HG03196 (cell line): ENCODE measurements at regions not wholly inside any gene's neighbourhood (a gene's known extent, or its start where the extent isn't known, plus 50 kb on each side); places are given as distances from the start of the nearest gene placed in this dataset.
A peak's percentile ranks its signal among the peaks of the same experiment; 100 is the strongest.
"Not testable (repeated sequence)": the region's sequence is repeated elsewhere in the genome, so short reads cannot be mapped to it uniquely, and the experiment has no call there.

Experiments
- ATAC-seq: cut with Tn5 transposase; IDR thresholded peaks from one replicate; pipeline ENCODE4 v1.9.1; 2021; ENCODE audit not compliant: unreplicated experiment

DNA sequence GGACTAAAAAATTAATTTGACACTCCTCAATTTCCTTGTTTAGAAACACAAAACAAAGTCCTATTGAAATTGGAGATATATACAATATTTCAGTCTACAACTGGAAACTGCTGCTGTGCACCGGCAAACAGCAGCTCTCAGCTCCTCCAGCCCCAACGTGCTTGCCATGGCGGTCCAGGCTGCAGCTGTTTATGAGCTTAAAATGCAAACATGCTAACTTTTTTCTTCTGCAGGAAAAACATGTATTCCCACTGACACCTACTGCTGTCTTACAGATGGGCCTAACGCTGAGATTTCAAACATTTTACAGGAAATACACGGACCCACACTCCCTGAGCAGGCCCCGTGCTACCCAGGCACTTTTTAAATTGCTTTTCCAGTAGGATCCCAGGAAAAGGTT, 195.5 kb downstream of the BCL11A start:
- ATAC-seq, result no peak

DNA sequence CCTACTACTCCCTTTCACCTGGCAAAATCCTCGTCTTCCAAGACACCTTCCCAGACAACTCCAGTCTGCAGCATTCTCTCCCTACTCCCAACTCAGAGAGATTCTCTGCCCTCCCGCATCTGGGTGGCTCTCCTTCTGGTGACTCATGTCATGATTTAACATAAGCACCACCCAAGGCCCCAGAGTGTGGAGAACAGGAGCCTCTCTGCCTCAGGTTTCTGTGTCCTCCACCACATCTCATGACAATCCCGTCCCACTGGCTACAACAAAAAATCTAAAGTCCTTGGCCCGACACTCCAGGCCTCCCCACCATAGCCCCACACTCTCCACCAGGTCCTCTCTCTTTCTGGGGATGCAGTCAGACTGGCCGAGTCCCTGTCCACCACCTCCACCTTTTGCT, 197.1 kb downstream of the BCL11A start:
- no peak for ATAC-seq

DNA sequence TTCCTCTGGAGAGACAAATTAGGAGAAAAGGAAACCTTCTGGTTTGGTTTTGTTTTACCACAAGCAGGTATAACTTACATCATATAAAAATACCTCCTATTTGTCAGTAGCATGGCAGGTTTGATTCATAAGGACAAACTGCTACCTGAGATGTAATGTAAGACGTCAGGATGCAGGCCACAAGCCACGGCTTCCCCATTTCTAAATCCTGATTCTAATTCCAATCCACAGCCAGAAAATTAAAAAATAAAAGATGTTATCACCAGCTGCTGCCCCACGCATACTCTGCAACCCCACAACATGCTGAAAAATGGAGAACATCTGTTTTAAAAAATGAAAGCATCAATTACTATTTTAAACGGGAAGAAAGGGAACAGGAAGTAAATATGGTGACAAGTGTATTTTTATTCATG, 197.6 kb downstream of the BCL11A start:
- ATAC-seq, result no peak

DNA sequence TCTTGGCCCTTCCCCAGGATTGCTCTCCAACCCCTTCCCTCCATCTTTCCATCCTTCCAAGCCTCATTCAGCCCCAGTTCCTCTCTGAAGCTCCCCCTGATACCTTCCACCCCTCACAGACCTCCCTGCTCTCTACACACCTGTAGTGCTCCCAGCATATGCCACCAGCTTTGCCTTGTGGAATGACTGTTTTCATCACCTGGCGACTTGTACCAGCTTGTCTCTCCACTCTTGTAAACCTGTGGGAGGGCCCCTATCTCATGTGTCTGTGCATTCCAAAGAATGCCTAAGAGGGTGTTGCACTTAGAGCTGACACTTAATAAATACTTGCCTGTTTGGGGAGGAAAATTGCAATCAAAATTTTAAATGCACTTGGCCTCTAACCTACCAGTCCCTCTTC, 198.7 kb downstream of the BCL11A start:
- no peak for ATAC-seq

DNA sequence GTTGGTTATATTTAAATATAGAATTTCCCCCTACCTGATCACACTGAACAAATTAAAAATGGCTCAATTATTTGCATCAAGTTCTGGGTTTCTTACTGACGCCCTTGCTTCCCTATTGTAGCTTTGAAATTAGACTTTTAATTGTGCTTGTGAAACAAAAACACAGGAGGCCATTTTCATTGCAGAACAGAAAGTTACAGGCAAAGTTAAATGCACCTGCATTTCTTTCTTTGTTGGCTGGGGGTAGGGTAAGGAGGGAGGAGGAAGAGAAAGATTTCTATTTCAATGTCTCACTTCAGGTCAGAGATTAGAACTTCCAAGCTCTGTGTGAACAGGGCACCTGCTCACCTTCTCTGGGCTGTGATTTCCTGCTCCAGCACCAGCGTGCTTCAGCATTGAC, 199.6 kb downstream of the BCL11A start:
- ATAC-seq, result peak; percentile 34

DNA sequence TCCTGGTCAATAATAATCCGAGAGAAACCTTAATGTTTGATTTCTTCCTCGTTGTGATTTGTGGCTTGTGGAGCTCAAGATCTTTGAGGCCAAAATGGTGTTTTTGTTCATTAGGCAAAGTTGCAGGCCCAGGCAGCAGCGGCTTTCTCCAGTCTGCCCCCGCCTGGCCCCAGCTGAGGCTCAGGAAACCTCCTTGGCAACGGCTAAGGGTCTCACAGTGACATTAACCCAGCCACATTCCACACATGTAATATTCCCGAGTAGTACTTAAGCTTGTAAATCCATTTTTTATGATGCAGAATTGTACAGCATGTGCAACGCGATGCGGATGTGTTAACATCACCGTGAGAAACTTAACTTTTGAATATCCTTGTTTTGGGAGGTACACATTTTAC, 200.1 kb downstream of the BCL11A start:
- ATAC-seq, result no peak

DNA sequence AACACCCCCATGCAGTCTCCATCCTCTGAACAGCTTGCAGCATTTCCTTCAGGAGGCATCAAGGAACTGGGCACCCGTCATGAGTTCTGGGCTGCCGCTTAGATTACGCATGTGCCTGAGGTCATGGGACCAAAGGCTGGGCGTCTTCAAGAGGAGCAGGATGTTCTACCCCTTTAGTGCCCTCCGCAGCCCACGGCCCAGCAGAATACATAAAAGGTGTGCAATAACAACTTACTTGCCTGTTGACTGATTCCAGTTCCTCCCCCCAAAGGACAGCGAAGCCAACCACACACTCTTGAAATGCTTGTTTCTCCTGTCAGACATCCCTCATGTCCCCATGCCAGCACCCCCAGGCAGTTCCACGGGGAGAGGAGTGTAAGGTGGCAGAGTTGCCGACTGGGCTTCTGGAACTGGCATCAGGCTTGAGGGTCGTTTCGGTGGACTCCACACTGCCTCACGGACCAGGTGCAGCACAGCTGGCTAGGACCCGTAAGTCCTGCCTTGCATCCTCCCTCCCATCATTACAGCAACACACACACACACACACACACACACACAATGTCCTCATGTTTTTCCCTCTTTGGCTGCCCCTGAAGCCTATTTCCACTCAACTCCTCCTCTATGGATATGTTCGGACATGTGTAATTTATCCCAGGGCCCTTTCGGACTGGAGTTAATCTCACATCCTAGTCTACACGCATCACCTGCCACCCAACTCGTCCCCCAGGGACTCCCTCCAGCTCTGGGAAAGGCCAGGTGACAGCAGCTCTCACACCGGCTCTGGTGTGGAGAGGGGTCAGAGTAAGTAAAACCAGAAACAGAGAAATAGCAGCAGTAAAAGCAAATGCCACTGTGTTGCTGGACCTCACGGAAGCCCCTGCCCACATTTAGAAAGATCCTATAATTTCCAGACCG, 200.7 kb downstream of the BCL11A start:
- no peak for ATAC-seq

DNA sequence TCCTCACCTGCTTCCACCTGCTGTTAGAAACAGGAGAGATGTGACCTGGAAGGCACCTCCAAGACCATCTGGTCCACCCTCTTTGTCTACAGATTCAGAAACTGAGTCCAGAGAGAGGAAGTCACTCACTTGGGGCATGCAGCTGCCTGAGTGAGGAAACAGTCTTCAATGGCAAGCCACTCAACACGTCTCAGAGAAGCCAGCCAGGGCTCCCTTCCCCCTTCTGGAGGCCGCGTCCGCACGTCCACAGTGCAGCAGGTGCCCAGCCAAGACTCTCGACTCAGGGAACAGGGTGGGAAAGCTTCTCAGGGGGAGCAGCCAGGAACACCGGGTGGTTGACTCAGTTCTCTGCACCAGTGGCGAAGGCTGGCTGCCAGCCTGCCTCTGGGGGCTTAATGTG, 201.7 kb downstream of the BCL11A start:
- no peak for ATAC-seq

DNA sequence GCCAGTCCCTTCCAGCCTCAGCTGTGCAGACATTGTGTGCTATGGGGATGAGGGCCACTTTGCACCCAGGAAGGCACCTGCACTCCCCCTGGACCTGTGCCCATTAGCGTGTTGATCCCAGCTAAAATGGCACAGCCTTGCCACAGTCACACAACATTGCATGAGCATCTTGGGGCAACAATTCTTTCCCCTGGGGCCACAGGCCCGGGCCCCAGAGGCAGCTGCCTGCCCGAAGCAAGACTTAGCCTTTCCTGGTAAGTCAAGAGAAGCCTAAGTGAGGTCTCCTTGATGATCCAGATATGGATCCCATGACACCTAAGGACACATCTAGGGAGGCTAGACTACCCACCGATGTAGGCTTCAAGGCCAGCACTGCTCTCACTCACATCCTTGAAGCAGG, 202.1 kb downstream of the BCL11A start:
- ATAC-seq, result no peak

DNA sequence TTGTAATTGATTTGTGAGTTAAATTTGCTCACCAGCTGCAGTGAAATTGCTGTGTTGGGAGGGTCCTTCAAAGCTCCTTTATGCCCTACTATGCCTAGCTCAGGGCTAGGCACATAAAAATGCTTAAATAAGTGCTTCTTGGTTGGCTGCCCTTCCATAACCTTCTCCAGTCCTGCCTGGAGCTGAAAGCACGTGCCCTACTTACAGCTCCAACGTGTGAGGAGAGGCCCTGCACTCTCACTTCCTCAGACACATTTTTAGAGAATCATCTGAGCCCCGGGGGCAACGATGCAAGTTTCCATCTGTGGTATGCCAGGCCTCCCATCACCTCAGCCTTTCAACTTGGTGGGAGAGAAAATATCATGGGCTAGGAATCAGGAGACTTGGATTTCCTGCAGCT, 202.7 kb downstream of the BCL11A start:
- no peak for ATAC-seq

DNA sequence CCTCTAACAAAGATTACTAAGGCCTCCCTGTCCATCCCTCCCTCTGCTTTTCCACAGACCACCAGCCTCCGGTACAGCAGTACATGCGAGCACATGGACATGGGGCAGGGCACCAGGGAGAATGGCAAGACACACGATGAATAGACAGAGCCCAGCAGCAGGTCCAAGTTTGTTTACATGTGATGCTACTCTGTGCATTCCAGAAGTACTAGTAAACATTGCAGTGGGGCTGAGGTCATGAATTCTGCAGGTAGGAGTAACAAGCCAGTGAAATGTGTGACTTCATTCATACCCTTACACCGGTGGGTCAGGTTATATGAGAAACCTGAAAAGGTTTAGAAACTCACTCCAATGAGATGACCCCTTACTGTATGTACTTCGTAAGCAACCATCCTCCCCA, 205.7 kb downstream of the BCL11A start:
- no peak for ATAC-seq

DNA sequence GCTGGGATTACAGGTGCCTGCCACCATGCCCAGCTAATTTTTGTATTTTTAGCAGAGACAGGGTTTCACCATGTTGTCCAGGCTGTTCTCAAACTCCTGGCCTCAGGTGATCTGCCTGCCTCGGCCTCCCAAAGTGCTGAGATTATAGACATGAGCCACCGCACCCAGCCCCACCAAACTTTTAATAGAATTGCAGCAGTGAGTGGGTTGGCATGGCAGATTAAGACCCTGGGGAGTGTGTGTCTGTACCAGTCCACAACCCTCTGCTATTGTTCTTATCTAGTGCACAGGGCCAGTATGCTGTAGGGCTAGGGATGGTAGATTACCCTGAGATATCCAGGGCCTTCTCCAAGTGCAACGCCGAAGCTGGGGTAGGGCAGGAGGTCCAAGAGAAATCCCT, 211.0 kb downstream of the BCL11A start:
- ATAC-seq, result not testable (repeated sequence)

DNA sequence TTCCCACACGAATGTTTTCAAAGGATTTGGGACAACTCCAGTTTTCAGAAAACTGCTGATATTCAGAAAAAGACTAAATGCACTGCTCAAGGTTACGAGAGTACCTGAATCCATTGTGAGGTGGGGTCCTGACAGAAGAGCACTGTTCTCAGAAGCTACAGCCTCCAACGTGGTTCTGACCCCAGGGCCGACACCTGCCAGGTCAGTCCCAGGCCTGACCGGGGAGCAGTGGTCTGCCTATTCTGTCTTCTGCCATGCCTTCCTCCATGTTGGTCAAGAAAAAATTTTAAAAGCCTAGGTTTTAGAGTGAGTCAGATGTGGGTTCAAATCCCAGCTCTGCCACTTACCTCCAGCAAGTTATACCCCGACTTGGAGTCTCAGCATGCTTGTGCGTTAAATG, 212.3 kb downstream of the BCL11A start:
- no peak for ATAC-seq

DNA sequence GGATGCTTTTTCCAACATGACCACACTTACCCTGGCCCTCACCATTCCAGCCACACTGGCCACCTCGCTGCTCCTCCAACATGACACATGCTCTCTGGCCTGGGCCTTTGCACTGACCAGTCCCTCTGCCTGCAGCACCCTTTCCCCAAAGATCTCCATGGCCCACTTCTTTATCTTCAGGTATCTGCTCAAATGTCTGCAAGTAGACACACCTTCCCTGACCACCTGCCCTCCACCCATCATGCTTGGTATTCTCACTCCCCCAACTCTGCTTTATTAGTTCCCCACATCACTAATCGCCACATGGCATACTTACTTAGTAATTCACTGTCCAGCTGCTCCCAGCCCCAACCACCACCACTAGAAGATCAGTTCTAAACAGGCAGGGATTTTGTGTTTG, 214.2 kb downstream of the BCL11A start:
- ATAC-seq, result no peak

DNA sequence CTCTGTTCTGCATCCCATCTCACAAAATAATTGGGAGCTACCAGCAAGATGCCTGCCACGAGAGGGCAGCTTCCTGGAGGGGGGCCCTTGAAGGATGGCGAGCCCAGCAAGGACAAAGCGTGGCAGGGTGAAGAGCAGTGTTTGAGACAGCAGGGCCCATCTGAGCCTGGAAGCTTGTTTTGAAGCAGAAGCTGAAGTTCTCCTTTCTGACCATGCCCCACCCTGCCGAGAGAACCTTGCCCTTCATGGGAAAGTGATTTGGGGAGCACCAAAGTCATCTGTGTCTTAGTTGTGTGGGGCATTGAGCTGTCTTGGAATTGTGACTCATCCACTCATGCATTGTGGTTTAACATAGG, 216.3 kb downstream of the BCL11A start:
- ATAC-seq, result peak; percentile 33

DNA sequence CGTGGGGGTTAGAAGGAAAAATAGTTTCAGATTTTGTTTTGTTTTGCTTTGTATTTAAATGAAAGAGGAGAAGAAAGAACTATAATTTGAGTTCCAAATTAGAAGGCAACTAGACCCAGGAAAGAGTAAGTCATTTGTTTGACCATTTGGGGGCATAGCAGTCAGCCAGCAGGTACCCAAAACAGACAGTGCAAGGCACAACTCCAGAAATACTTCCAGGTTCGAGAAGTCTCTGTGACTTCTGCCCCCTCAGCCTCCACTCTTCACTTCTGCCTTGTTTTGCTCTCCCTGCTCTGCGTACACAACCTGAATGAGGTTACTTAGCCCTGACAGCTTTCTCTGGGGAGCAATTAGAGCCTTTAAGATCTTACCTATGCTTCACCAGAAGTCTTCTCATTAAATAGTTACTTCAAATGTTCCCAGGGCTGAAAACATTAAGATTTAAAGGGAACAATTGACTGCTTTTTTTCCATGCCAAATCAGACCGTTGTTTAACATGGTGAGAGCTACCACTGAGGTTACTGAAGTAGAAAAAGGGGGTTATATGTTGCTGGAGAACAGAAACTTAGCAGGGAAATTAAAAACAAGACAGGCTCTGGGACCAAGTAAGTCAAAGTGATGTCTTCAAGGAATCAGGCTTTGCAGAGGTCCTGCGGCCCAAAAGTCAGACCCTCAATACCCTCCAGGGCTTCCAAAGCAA, 216.9 kb downstream of the BCL11A start:
- ATAC-seq, result peak; percentile 42

DNA sequence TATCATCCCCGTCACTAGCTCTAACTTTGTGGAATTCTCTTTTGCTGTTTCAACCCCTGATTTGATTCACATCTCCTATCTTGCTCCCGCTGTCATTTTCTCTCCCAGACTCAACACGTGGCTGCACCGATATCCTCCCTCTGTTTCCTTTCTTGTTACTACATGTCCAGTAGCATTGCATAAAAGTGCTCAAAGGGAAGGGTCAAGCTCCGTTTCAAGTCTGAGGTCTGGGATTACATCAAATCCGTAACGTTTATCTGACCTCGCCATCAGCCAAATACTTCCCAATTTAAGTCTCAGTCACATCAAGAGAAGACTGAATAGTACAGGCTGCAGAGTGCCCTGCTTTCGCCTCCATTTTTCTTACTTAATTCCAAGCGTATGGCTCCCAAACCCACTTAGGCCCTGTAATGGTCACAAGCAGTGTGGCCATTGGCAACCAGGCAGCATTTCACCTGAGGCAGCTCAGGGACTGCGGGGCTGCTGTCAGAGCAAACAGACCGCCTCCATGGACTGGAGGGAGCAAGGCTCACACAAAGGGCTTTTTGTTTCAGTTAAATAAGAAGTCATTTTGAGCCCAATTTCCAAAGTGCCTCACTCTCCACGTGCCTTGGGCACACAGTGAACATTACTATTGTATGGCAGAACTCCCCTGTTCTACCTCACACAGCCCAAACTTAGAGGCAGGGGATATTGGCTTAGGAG, 217.8 kb downstream of the BCL11A start:
- no peak for ATAC-seq

DNA sequence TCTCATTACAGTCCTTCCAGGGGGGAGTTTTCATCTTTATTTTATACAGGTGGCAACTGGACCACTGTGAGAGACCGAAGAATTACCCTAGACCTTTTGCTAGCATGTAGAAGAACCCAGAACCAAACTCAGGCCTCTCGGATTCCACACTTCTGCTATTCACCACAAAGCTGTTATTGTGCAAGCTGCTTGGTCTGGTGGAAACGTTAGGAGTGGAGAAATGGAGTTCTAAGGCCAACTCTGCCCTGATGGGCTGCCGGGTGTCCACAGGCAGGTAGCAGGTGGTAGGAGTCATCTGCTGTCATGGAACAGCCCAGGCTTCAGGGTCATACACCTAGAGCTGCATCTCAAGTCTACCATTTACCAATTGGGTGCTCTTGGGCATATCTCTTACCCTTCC, 218.8 kb downstream of the BCL11A start:
- ATAC-seq, result no peak

DNA sequence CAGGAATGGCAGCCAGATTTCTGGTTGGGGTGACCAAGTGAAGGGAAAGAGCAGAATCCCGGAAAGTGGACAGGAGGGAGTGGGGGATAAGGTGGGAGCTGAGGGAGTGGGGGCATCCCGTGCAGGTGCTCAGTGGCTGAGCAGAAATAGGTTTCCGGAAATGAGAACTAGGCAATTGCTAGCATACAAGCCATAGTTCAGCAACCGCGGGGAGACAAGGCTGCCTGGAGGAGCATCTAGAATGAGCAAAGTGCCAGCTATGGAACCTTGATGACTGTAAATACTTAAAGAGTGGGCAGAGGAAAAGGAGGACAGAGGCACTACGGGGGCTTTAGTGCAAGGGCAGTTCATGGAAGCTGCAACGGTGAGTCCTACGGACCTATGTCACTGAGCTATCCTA, 220.2 kb downstream of the BCL11A start:
- no peak for ATAC-seq

DNA sequence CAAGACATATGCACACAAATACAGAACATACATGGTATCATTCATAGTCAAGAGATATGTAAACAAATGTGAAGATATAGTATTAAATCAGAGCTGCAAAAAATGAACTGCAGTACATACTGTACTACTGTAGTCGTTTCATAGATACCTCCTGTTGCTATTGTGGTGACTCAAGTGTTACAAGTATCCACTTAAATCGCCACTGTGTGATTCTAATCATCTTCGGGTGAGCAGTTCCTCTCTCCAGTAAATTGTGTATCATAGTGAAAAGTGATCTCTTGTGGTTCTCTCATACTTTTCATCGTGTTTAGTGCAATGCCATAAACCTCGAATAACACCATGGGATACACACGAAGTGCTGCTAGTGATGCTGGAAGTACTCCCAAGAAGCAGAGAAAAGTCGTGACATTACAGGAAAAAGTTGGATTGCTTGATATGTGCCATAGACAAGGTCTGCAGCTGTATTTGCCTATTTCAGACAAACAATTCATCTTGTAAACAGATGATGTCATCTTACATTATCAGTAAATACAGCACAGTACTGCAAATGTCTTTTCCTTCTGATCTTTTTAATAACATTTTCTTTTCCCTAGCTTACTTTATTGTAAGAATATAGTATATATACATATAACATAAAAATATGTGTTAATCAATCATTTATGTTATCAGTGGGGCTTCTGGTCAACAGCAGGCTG, 222.2 kb downstream of the BCL11A start:
- no peak for ATAC-seq

DNA sequence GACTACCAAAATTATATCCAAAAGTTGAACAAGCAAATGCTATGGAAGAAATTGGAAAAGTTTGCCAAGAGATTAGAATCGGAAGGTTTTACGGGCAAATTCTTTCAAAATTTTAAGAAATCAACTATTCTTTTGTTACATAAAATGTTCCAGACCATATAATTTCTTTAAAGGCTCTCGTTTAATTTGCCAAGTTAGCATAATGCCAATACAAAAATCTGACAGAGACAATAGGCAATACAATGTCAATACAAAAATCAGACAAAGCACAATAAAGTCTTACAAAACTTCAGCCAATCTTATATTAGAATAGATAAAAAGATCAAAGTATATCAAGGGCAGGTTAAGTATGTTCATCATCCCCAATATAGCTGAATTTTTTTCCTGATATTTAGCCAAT, 224.2 kb downstream of the BCL11A start:
- ATAC-seq, result no peak
